RWPE2 (cell line): ENCODE measurements at regions not wholly inside any gene's neighbourhood (a gene's known extent, or its start where the extent isn't known, plus 50 kb on each side); places are given as distances from the start of the nearest gene placed in this dataset.
A peak's percentile ranks its signal among the peaks of the same experiment; 100 is the strongest.

ENCODE experiments used
- ATAC-seq: fragments of 200-7000 bp; cut with Tn5 transposase; 3 replicates; pipeline ENCODE4 v1.9.1; 2021; ENCODE audit warnings: low read depth
- DNase-seq: peaks from one replicate; pipeline ENCODE4 v3.0.0-alpha.2; 2020; ENCODE audit warnings: low spot score
- H3K27ac ChIP-seq: fragments of 450-650 bp; 2 replicates; pipeline ENCODE4 v1.5.1; 2017; ENCODE audit warnings: mild to moderate bottlenecking; ENCODE audit not compliant: poor library complexity, severe bottlenecking
- H3K27me3 ChIP-seq: fragments of 250-450 bp; sonication (Bioruptor Pico); 2 replicates; pipeline ENCODE4 v1.5.1; 2021; ENCODE audit warnings: mild to moderate bottlenecking, moderate library complexity; ENCODE audit not compliant: insufficient read depth, poor library complexity, severe bottlenecking
- H3K36me3 ChIP-seq: fragments of 250-450 bp; sonication (Bioruptor Pico); 2 replicates; pipeline ENCODE4 v1.5.1; 2020; ENCODE audit warnings: low read depth, mild to moderate bottlenecking, moderate library complexity
- H3K4me1 ChIP-seq: fragments of 250-450 bp; sonication (Bioruptor Pico); 2 replicates; pipeline ENCODE4 v1.5.1; 2021; ENCODE audit warnings: mild to moderate bottlenecking, moderate library complexity; ENCODE audit not compliant: insufficient read depth, poor library complexity, severe bottlenecking
- H3K4me3 ChIP-seq: fragments of 250-450 bp; sonication (Bioruptor Pico); 2 replicates; pipeline ENCODE4 v1.5.1; 2021; ENCODE audit warnings: mild to moderate bottlenecking, moderate library complexity; ENCODE audit not compliant: severe bottlenecking
- H3K9me3 ChIP-seq: fragments of 250-450 bp; sonication (Bioruptor Pico); 2 replicates; pipeline ENCODE4 v1.5.1; 2021; ENCODE audit warnings: mild to moderate bottlenecking, moderate library complexity; ENCODE audit not compliant: severe bottlenecking
- CTCF ChIP-seq: fragments of 450-650 bp; IDR thresholded peaks from one replicate; pipeline ENCODE4 v1.5.1; 2017; ENCODE audit warnings: mild to moderate bottlenecking, moderate library complexity; ENCODE audit not compliant: poor library complexity, severe bottlenecking

GRCh38 chr14:42057111-42057510 is 450.4 kb downstream of the LRFN5 start:
- H3K4me1 ChIP-seq: no peaks in the 10 kb centered on the region
- no peak for ATAC-seq
- H3K27ac ChIP-seq: no peak overlapping the region
- peaks cover 17% of the 10 kb centered on the region for H3K27me3 ChIP-seq
- no peaks in the 10 kb centered on the region for H3K36me3 ChIP-seq
- no peak for TF ChIP-seq CTCF
- no peak for DNase-seq
- H3K4me3 ChIP-seq: no peak overlapping the region
- no peaks in the 10 kb centered on the region for H3K9me3 ChIP-seq

DNA sequence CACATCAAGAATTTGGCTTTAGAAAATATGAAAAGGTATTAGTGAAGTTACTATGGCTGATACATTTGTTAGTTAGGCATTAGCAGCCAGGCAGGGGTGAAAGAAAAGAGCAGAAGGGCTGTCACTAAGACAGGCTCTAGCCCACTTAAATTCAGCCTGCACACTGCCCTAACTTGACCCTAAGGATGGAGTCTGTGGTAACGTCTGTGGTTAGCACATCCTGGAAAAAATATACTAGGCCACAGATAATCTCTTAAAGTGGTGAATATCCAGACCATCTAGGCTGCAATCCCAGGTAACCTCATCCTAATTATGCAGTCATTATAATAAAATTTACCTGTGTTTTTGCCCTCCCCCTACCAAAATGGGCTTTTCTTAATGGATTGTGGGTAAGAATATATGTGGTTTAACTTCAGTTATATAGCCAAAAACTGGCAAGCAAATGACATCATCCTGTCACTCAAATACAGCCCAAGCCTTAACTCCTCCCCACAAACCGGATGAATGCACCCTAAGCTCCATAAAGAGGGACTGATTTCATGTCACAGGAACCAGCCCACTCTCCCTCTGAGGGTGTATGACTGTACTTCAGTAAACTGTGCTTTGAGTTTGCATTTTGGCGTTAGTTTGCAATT is 440.9 kb downstream of the LRFN5 start:
- Histone ChIP-seq H3K9me3 (no peaks in the 10 kb centered on the region), H3K4me3 (no peak overlapping the region), H3K27ac (no peak overlapping the region), H3K36me3 (no peaks in the 10 kb centered on the region), H3K27me3 (peaks cover 6% of the 10 kb centered on the region), H3K4me1 (no peaks in the 10 kb centered on the region)
- DNase-seq: no peak
- no peak for TF ChIP-seq CTCF
- 0 out of 3 replicates have a peak, but pooled peaks have one; percentile 21 for ATAC-seq

DNA sequence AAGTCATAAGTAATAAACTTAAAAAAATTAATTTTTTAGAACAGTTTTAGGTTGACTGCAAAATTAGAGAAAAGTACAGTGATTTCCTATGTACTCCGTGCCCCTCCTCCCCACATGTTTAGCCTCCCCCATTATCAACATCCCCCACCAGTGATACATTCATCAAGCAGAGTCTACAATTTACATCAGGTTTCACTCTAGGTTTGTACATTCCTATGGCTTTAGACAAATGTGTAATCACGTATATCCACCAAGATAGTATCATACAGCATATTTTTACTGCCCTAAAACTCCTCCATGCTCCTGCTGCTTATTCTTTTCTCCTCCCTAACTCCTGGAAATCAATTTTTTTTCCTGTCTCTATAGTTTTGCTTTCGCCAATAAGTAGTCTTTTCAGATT is 438.7 kb downstream of the LRFN5 start:
- ATAC-seq: no peak
- no peaks in the 10 kb centered on the region for H3K9me3 ChIP-seq

DNA sequence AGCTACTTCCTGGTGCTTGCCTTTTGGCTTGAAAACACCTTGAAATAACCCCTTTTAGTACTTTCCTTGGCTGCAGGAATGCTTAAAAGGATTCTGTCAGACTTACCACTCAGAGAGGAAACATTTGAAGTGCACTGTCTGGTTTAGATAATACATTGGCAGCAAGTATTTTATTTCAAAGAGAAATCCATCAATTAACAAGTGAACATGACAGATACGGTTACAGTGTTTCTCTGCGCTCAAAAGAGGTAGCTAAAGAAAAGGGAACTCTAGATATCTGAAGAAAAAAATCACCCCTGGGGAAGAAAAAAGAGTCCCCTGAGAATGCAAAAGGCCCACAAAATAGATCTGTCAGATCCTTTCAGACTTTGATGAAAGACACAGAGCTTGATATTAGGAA is 421.9 kb downstream of the LRFN5 start:
- no peak for TF ChIP-seq CTCF
- ATAC-seq (no peak), DNase-seq (no peak)

More for the DNA sequence above, 438.7 kb downstream of the LRFN5 start:
- no peak for TF ChIP-seq CTCF
- Histone ChIP-seq H3K27me3 (peaks cover 6% of the 10 kb centered on the region), H3K4me3 (no peak overlapping the region), H3K36me3 (no peaks in the 10 kb centered on the region), H3K4me1 (no peaks in the 10 kb centered on the region), H3K27ac (no peak overlapping the region)
- DNase-seq: no peak

DNA sequence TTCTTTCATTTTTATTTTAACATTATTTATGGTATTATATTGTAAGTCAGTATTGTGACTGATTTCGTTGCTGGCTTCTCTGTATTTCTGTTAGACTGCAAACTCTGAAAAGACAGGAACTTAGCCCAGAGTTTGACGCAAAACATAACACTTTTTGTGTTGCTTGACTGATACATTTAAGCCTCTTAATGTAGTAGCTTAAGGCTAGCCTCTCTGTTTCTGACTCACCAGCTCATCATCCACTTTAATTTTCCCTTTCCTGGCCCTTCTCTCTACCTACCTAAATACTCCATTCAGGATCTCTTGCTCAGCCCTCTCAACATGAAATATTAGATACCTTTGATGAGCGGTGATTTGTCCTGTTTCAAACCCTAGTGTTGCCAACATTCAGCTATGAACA is 420.6 kb downstream of the LRFN5 start:
- H3K27me3 ChIP-seq: peaks cover 5% of the 10 kb centered on the region
- no peaks in the 10 kb centered on the region for H3K9me3 ChIP-seq
- H3K4me3 ChIP-seq: no peak overlapping the region
- no peak overlapping the region for H3K27ac ChIP-seq
- no peak for TF ChIP-seq CTCF
- H3K4me1 ChIP-seq: no peaks in the 10 kb centered on the region
- DNase-seq (no peak), ATAC-seq (no peak)
- H3K36me3 ChIP-seq: no peaks in the 10 kb centered on the region

More for the DNA sequence above, 421.9 kb downstream of the LRFN5 start:
- Histone ChIP-seq H3K27ac (no peak overlapping the region), H3K36me3 (no peaks in the 10 kb centered on the region), H3K9me3 (no peaks in the 10 kb centered on the region), H3K4me1 (no peaks in the 10 kb centered on the region), H3K27me3 (peaks cover 5% of the 10 kb centered on the region), H3K4me3 (no peak overlapping the region)
